Left hindlimb (tissue), 1 donor: ENCODE measurements at regions not wholly inside any gene's neighbourhood (a gene's known extent, or its start where the extent isn't known, plus 50 kb on each side); places are given as distances from the start of the nearest gene placed in this dataset.
A peak's percentile ranks its signal among the peaks of the same experiment; 100 is the strongest.

Source experiments
- DNase-seq: peaks from one replicate; pipeline ENCODE4 v3.0.0-alpha.2; 2018

DNA sequence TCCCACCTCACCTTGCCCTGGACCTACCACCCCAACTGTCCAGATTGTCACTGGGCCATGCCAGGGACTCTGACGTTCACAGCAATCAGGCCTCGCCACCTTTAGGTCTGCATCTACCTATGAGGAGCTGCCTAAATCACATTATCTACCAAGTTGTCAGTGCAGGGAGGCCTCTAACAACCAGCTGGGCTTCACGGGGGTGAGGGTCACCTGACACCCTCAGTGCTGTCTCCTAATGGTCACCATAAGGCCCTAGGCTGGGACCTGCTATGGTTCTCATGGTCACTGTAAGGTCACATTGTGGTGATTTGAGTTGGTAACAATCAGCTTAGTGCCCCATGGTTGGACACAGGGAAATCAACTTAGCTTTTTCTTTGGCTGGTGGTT, 119.2 kb upstream of the CXCL14 start:
- DNase-seq = no peak

DNA sequence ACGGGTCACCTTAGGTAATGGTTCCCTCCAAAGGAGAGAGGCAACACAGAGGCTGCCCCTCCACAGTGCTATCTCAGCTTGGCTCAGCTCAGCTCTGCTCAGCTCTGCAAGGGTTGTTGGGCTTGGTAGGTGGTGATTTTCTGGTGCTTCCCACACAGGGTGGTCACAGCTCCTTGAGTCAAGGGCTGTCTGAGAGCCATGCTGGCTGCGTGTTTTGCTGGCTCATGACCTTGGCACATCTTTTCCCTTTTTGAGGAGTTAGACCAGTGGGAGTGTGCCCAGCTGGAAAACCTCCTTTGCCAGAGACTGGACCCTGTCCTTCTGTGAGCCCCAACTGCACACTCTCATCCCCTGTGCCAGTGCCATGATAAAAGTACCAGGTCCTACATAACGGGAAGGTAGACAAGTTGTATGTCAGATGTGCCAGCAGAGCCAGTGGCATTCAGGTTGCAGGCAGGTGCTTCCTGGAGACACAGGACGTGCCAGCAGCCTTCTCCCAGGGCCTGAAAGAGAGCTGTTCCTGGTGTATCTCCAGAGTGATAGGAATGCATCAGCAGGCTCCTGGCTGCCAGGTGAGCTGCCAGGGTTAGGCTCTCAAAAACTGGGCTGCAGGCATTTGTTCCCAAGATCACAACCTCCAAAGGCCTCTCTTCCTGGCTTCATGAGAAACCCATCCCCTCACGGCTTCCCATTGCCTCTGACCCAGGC, 118.6 kb upstream of the CXCL14 start:
- DNase-seq = no peak

DNA sequence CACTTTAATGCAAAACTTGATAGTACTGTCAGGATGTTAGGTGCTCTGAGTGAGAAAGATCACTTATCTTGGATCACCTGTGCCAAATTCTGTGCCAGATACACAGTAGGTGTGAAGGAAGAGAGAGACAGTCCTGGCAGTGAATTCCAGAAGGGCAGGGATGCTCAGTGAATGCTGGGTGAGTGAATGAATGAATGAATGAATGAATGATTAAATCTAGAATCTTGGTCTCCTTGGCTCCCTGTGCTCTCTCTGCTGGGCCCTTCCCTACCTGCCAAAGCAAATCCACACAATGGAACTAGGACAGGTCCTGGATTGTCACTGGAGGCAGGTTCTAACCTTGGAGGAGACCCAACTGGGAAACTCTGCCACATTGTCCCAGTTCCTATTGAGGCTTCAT, 117.5 kb upstream of the CXCL14 start:
- no peak for DNase-seq

DNA sequence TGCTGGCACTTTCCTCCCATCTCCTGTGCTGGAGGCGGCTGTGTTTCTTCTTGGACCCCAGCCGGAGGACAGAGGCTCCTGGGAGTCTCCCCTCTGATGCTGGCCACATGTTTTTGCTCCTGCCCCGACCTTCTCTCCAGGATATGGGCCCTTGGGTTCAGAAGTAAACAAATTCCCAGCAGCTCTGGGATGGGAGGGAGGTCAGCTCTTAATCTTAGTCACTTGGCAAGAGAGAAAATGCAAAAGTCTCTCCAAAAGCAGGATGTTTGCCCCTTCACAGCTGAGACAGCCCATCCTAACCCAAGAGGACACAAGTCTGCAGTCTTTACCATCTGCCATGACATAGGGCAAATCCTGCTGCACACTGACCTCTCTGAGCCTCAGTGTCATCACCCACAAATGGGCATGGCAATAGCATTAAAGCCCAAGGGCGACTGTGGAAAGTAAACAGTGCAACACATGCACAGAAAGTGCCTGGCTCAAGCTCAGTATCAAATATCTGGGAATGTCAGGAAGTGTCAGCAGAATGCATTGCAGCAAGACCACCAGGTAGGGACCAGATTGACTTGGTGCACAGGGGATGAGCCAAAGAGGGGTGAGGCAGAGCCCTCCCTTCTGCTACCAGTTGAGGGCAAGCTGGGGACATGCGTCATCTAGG, 117.0 kb upstream of the CXCL14 start:
- peak; percentile 18 for DNase-seq

DNA sequence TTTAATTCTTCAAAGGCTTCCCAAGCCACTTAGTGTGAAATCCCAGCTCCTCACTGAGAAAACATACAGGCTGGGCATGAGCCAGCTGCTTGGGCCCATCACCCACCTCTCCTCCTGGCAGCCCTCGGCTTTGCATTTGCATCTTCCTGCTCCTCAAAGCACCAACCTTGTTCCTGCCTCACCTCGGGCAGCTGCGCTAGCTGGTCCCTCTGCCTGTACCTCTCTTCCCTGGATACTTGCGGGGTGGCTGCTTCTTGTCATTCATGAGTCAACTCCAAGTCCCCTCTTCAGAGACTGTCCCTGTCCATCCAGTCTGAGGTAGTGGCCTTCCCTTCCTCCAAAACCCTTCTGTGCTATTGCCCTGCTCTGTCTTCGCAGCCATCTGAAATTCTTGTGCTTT, 116.1 kb upstream of the CXCL14 start:
- DNase-seq = peak; percentile 23

DNA sequence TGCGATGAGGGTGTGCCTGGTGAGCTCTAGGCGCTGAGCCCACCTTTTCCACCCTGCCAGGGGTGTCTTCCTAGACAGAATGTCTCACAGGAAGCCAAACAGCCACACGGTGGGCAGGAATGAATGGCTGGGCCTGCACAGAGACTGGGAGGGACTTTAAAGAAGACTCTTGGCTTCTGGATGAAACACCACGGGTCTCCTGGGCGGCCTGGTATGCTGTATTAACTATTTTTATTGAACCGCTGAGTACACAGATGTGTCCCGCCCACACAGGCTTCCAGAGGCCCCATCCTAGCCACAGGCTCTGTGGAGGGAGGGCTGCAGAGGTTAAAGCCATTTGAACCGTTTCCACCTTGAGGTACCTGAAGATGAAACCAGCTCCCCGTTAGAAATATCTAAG, 115.2 kb upstream of the CXCL14 start:
- DNase-seq = peak; percentile 71

DNA sequence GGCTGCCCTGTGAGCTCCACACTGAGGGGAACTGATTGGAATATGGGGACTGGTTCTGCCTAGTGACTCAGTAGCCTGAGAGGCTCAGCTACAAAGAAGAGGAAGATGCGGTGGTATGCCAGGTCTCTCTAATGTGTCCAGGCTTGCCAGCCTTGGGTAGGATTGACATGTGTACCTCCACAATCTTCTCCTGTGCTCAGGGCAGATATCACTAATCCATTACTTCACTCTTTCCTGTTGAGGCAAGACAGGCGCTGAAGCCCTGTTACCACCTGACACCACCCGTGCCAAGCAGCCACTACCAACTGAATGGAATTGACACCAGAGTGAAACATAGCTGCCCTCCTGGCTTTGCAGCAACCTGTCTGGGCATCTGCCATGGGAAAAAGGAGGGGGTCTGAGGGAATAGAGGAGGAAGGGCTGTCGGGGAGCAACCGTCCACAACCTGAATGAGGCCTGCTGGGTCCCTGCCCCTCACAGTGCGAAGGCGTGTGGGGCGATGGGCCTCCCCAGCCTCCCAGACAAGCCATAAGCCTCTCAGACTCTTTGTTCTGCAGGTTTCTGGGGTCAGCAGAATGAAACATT, 114.7 kb upstream of the CXCL14 start:
- no peak for DNase-seq

- no peak for DNase-seq
Measured at GRCh38 chr5:135691044-135691443, 112.3 kb upstream of the CXCL14 start.

DNA sequence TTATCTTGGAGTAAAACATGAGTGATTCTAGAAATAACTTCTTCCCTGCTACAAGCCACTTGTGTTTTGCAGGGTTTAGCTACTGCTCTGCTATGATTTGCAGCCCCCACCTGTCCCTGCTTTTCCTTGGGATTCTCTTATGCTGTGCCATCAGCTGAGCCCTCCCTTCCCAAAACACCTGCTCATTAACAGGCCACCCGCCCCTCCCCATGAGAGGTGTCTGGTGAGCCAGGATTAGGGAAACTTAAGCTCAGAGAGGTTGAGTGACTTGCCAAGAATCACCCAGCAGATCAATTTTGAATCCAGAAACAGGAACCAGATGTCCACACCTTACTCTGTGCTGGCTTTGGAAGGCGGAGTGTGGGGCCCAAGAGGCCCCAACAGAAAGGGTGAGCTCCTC, 111.7 kb upstream of the CXCL14 start:
- DNase-seq = no peak

- no peak for DNase-seq
Measured at GRCh38 chr5:135689506-135689905, 110.7 kb upstream of the CXCL14 start.

DNA sequence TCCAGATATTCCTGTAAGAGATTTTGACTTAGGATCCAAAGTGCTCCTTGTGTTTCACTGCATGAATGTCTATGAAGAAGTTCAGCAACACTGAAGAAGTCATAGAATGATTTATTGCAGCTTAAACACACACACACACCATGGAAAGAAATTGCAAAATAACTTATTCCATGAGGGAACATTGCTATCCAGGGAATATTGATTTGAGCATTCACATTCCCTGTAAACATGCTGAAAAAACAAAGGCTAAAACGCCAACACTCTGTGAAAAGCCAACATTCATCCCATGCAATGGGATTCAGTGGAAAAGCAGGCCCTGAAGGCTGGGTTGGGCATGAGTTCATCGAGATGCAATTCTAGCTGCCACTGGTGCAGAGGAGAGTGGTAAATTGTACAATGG, 109.6 kb upstream of the CXCL14 start:
- DNase-seq = no peak

GRCh38 chr5:135683189-135683588, 104.4 kb upstream of the CXCL14 start:
- no peak for DNase-seq

- DNase-seq = no peak
Measured at GRCh38 chr5:135680713-135681112, 101.9 kb upstream of the CXCL14 start.

GRCh38 chr5:135678640-135679268, 100.0 kb upstream of the CXCL14 start:
- DNase-seq = no peak

DNA sequence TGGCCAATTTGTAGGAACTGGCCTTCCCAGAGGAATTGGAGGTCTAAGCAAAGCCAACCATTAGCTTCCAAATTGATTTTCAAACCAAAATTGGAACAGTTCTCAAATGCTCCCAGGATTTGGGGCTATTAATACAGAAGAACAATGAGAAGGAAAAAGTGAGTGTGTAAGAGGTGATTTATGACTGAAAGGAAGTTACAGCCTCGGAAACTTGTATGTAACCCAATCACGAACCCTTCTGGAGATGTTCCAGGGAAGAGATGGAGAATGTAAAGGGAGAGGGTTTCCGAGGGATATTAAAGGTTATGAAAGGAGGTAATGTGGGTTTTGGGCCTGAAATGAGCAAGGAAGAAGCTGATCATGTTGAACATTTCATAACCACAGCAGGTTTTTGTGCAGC, 93.2 kb upstream of the CXCL14 start:
- no peak for DNase-seq

DNA sequence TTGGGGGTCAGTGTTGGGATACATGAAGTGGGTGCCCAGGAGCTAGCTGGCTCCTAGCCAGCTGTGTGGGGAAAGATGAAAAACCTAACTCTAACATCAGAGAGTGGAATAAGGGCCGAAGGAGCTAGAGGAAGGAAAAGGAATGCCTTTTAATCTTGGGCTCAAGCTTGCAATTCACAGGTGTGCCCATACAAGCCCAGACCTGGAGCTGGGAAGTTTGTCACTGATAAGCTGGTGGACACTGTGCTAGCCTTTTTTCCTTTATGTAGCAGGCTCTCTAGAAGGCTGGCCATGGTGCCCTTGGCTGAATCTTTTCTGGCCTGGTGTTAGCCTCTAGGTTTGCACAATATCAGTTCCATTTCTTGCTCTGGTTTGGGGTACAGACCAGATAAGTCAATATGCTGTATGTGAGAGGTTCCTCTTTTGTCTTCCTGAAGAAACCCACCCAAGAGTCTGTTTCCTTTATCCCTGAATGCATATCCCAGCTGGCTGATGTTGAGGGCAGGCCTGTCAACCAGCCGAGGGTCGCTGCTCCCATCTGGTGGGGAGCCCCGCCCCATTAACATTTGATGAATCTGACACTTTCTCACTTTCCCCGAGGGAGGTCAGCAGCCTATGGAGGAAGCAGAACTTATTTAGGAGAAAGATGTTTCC, 92.4 kb upstream of the CXCL14 start:
- no peak for DNase-seq

GRCh38 chr5:135670588-135670987, 91.8 kb upstream of the CXCL14 start:
- no peak for DNase-seq

DNA sequence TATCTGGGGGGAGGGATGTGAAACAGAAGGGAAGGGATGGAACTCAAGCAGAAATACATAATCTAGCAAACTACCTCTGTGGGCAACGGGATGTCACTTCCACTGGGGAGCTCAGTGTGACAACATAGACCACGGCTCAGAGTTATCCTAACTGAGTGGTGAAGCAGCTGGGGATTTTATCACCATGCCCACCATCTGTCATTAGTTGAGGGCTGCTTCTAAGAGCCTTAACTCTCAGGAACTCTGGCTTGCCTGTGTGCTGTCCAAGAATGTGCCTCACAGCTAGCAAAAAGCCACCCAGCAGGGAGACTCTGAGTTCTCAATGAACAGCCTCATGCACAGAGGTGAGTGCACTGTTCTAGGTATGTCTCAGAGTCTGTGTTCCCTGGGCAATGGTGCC, 90.6 kb upstream of the CXCL14 start:
- no peak for DNase-seq

DNA sequence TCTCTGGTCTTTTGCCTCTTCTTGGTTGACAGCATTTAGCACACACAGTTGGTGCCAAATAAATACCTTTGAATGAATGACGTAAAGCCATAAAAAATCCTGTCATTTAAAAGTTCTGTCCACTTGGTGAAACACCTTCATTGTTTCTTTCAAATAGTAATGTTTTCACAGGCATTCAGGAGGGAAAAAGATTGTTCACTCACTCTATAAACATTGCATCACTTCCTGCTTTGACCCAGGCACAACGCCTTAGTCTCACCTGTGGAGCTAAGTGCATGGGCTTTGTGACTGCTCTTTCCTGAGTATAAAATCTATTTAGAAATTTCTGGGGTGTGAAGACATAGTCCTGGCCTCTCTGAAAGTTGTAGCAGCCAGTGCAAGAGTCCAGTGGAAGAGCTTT, 88.9 kb upstream of the CXCL14 start:
- no peak for DNase-seq

DNA sequence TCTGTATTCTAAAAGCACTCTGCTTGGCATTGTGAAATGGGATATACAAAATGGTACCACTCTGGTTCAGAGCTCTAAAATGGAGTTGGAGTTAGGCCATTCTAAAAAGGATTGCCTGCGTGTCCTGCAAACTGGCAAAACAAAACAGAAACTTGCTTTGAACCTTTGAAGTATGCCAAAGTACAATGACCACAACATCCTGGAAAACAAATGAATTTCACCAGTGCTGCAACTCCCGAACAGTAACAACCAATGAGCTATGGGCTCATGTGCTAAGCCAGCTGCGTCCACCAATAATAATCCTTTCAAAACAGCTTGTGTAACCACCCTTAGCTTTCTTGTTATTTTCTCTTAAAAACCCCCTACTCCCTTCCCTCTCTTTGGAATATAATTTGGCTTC, 88.4 kb upstream of the CXCL14 start:
- no peak for DNase-seq

DNA sequence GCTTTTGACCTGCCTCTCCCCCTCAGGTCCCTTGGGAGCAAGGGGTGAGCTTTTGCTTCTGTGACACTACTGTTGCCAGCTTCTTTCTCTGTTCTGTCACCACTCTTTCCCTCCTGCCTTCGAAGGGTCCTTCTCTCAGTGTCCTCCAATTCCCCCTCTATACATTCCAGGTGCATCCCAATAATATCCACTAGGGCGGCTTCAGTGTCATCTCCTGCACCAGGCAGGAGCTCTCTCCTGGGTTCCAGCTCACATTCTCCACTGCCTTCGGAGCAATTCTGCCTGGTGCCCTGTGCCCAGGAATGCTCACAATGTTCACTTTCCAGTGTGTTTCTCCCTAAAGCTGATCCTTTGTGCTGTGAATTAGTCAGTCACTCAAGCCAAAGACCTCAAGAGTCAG, 83.9 kb upstream of the CXCL14 start:
- DNase-seq = no peak

DNA sequence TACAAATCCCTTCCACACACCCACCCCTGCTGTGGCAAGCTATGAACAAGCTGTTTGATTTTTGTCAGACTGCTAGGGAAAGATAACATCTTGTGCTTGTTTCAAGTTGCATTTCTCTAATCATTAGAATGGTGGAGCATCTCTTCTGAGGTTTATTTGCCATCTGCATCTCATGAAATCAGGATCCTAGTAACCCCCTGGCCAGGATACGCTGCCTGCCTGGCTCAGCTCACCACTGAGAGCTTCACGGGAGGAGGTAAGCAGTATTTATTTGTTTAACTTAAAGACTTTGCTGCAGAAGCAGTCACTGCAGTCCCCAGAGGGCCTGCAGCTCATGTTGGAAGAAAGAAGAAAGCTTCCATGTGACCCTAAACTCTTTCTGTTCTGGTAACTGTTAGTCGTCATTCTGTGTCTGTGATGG, 83.3 kb upstream of the CXCL14 start:
- DNase-seq = no peak

GRCh38 chr5:135660826-135661575, 82.2 kb upstream of the CXCL14 start:
- DNase-seq = no peak
